GM13976 (cell line): ENCODE measurements at regions not wholly inside any gene's neighbourhood (a gene's known extent, or its start where the extent isn't known, plus 50 kb on each side); places are given as distances from the start of the nearest gene placed in this dataset.
A peak's percentile ranks its signal among the peaks of the same experiment; 100 is the strongest.

ENCODE experiments used
- DNase-seq: peaks from one replicate; pipeline ENCODE4 v3.0.0; 2012; ENCODE audit warnings: low spot score
- in situ Hi-C: fragments of 300-500 bp; cut with MboI; formaldehyde crosslinking; loops from one replicate; pipeline ENCODE4 v1.12.0; 2022; ENCODE audit warnings: low sequenced_read_pairs, mixed read lengths, inconsistent platforms; ENCODE audit not compliant: unreplicated experiment
- TF ChIP-seq, protein P1 (sequence below): IDR thresholded peaks from 2 replicates; pipeline ENCODE4 v1.5.1; 2012; ENCODE audit warnings: borderline replicate concordance, mild to moderate bottlenecking; ENCODE audit not compliant: insufficient read depth; ENCODE audit errors: extremely low read depth, missing control alignments, control extremely low read depth

DNA sequence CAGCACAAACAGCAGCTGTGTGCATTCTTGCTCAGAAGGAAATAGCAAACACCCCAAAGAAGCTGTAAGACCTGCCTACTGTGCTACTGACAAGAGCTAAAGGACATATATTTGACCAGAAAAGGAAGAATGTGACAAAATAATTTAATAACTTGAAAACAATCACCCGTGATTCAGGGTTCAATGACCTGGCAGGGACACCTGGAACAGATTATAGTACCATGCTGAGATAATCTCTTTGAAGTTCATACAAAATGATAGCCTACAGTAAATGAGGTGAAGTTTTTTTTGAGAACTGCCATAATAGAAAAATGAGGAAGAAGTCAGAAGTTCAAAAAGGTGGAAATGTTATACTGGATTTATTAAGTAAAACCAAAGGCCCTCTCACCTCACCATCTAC is 324.8 kb upstream of the GULP1 start:
- in situ Hi-C loops: no loop called here
- TF ChIP-seq, protein P1, sequence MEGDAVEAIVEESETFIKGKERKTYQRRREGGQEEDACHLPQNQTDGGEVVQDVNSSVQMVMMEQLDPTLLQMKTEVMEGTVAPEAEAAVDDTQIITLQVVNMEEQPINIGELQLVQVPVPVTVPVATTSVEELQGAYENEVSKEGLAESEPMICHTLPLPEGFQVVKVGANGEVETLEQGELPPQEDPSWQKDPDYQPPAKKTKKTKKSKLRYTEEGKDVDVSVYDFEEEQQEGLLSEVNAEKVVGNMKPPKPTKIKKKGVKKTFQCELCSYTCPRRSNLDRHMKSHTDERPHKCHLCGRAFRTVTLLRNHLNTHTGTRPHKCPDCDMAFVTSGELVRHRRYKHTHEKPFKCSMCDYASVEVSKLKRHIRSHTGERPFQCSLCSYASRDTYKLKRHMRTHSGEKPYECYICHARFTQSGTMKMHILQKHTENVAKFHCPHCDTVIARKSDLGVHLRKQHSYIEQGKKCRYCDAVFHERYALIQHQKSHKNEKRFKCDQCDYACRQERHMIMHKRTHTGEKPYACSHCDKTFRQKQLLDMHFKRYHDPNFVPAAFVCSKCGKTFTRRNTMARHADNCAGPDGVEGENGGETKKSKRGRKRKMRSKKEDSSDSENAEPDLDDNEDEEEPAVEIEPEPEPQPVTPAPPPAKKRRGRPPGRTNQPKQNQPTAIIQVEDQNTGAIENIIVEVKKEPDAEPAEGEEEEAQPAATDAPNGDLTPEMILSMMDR: no peak

GRCh38 chr2:187971893-187972292 is 319.8 kb upstream of the GULP1 start:
- in situ Hi-C loops: no loop called here
- no peak for DNase-seq
- TF ChIP-seq, protein P1: no peak

More for the DNA sequence above, 324.8 kb upstream of the GULP1 start:
- no peak for DNase-seq

DNA sequence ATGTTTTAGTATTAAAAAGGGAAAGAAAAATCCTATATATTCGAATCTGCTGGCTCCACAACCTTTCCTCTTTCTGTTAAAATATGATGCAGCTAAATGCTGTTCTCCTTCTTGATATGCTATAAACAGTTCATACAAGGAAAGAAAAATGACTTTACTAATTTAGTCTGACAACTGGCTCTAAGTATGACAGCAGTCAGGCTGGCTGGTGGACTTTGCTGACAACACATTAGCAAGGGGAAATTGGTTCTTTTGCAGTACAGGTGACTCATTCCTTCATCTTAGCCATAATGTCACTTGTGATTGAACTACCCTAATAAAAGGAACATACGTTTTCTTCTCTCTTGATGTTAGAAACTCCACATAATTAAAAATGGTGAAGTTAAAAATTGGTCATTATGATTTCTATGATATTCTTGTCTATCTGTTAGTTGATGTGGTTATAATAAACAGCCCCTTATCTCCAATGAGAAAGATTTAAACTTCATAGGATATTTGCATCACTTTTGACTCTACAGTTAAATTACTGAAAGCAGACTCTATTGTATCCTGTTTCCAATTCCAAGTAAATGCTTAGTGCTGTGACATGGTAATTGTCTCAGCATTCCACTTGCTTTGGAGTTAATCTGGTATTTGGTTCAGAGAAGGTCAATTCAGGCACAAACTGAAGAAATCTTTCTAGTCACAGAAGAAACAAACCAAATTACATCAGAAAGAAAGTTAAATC is 315.3 kb upstream of the GULP1 start:
- DNase-seq: no peak
- in situ Hi-C loops: no loop called here
- TF ChIP-seq, protein P1: no peak

DNA sequence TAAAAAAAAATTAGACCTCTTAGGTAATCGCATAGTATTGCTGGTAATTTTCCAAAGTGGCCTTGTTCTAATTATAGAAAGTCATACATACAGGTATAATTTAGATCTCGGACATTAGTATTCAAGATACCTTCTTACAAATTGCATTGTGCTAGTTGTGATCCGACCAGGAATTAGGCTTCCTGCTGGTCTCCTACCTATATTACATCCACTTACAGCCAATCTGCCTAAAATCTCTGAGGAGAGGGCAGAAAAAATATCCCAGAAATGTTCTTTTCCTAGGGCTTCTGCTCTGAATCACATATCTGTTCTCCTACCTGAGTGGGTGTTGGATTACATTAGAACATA is 314.7 kb upstream of the GULP1 start:
- TF ChIP-seq, protein P1: no peak
- no peak for DNase-seq
- in situ Hi-C loops: no loop called here

GRCh38 chr2:187978356-187978755 is 313.3 kb upstream of the GULP1 start:
- TF ChIP-seq, protein P1: no peak
- DNase-seq: no peak
- in situ Hi-C loops: no loop called here

- DNase-seq: peak; percentile 21
- TF ChIP-seq, protein P1: no peak
- in situ Hi-C loops: no loop called here
Observed at GRCh38 chr2:187982668-187983067, 309.0 kb upstream of the GULP1 start.
